ENCODE measurements at regions not wholly inside any gene's neighbourhood (a gene's known extent, or its start where the extent isn't known, plus 50 kb on each side); places are given as distances from the start of the nearest gene placed in this dataset.

- H3K36me3 Mint-ChIP-seq (ENCODE audit: low read depth) = peaks cover 3% of the 10 kb centered on the region
- no peak overlapping the region for H3K27ac Mint-ChIP-seq (ENCODE audit: unreplicated experiment)
- no peaks in the 10 kb centered on the region for H3K4me1 Mint-ChIP-seq (ENCODE audit: low read depth)
- peak; percentile 54 for DNase-seq (ENCODE audit: low spot score)
- H3K4me3 Mint-ChIP-seq (ENCODE audit: unreplicated experiment) = no peak overlapping the region
- H3K27me3 Mint-ChIP-seq (ENCODE audit: low read depth) = no peaks in the 10 kb centered on the region
- TF ChIP-seq, protein P1, sequence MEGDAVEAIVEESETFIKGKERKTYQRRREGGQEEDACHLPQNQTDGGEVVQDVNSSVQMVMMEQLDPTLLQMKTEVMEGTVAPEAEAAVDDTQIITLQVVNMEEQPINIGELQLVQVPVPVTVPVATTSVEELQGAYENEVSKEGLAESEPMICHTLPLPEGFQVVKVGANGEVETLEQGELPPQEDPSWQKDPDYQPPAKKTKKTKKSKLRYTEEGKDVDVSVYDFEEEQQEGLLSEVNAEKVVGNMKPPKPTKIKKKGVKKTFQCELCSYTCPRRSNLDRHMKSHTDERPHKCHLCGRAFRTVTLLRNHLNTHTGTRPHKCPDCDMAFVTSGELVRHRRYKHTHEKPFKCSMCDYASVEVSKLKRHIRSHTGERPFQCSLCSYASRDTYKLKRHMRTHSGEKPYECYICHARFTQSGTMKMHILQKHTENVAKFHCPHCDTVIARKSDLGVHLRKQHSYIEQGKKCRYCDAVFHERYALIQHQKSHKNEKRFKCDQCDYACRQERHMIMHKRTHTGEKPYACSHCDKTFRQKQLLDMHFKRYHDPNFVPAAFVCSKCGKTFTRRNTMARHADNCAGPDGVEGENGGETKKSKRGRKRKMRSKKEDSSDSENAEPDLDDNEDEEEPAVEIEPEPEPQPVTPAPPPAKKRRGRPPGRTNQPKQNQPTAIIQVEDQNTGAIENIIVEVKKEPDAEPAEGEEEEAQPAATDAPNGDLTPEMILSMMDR (IDR thresholded peaks at IDR 0.05) = no peak
- peaks cover 26% of the 10 kb centered on the region for H3K9me3 Mint-ChIP-seq (ENCODE audit: low read depth)
These were observed 333.6 kb downstream of the TMEM121 start for GRCh38 chr14:105859717-105860614.

DNA sequence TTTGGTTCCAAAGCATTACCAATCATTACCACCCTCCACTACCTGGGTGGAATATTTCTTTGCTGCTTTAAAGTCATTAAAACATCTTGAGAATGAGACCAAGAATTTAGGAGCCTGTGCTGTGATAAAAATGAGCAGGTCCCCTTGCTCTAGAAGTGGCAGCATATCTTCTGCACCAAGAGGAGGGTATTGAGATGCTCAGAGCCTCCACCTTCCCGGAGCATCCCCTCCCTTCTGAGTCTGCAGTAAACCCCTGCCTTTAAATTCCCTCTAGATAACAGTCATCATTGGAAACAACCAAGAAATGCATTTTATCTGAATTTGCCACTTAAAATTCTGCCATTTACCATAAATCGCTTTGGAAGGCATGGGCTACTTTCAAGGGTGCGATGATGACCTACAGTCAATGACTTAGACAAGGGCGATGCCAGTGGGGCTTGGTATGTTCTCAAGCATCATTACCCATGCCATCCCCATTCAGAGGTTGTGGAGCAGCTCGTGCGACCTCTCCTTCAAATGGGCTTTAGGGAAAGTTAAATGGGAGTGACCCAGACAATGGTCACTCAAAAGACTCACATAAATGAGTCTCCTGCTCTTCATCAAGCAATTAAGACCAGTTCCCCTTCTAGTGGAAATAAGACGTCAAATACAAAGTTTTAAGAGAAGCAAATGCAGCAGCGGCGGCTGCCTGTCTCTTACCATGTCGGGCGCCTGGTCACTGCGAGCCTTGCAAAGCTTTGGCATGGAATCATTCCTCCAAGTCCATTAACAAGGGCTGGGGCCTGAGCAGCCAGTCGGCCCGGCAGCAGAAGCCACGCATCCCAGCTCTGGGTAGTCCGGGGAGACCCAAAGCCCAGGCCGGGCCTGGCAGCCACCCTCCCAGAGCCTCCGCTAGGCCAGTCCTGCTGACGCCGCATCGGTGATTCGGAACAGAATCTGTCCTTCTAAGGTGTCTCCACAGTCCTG is 334.5 kb downstream of the TMEM121 start:
- H3K36me3 Mint-ChIP-seq (ENCODE audit: low read depth) = peaks cover 3% of the 10 kb centered on the region
- H3K9me3 Mint-ChIP-seq (ENCODE audit: low read depth) = peaks cover 22% of the 10 kb centered on the region
- H3K27ac Mint-ChIP-seq (ENCODE audit: unreplicated experiment) = no peak overlapping the region
- no peak overlapping the region for H3K4me3 Mint-ChIP-seq (ENCODE audit: unreplicated experiment)
- TF ChIP-seq, protein P1 (IDR thresholded peaks at IDR 0.05) = no peak
- DNase-seq (ENCODE audit: low spot score) = peak; percentile 75
- H3K4me1 Mint-ChIP-seq (ENCODE audit: low read depth) = no peaks in the 10 kb centered on the region
- no peaks in the 10 kb centered on the region for H3K27me3 Mint-ChIP-seq (ENCODE audit: low read depth)

DNA sequence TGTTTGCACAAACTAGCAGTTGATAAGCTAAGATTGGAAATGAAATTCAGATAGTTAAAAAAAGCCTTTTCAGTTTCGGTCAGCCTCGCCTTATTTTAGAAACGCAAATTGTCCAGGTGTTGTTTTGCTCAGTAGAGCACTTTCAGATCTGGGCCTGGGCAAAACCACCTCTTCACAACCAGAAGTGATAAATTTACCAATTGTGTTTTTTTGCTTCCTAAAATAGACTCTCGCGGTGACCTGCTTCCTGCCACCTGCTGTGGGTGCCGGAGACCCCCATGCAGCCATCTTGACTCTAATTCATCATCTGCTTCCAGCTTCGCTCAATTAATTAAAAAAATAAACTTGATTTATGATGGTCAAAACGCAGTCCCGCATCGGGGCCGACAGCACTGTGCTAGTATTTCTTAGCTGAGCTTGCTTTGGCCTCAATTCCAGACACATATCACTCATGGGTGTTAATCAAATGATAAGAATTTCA is 335.6 kb downstream of the TMEM121 start:
- H3K27ac Mint-ChIP-seq (ENCODE audit: unreplicated experiment) = no peak overlapping the region
- H3K27me3 Mint-ChIP-seq (ENCODE audit: low read depth) = no peaks in the 10 kb centered on the region
- peaks cover 21% of the 10 kb centered on the region for H3K9me3 Mint-ChIP-seq (ENCODE audit: low read depth)
- H3K36me3 Mint-ChIP-seq (ENCODE audit: low read depth) = peaks cover 3% of the 10 kb centered on the region
- no peaks in the 10 kb centered on the region for H3K4me1 Mint-ChIP-seq (ENCODE audit: low read depth)
- TF ChIP-seq, protein P1 (IDR thresholded peaks at IDR 0.05) = no peak
- DNase-seq (ENCODE audit: low spot score) = no peak
- H3K4me3 Mint-ChIP-seq (ENCODE audit: unreplicated experiment) = no peak overlapping the region

GRCh38 chr14:105862581-105863239 is 336.3 kb downstream of the TMEM121 start:
- peaks cover 3% of the 10 kb centered on the region for H3K36me3 Mint-ChIP-seq (ENCODE audit: low read depth)
- no peaks in the 10 kb centered on the region for H3K27me3 Mint-ChIP-seq (ENCODE audit: low read depth)
- no peak overlapping the region for H3K4me3 Mint-ChIP-seq (ENCODE audit: unreplicated experiment)
- no peaks in the 10 kb centered on the region for H3K4me1 Mint-ChIP-seq (ENCODE audit: low read depth)
- H3K27ac Mint-ChIP-seq (ENCODE audit: unreplicated experiment) = no peak overlapping the region
- peak; percentile 40 for DNase-seq (ENCODE audit: low spot score)
- TF ChIP-seq, protein P1 (IDR thresholded peaks at IDR 0.05) = no peak
- peaks cover 21% of the 10 kb centered on the region for H3K9me3 Mint-ChIP-seq (ENCODE audit: low read depth)

Measured in chondrocyte (in vitro differentiated cells).